GM19463 (cell line): ENCODE measurements at regions not wholly inside any gene's neighbourhood (a gene's known extent, or its start where the extent isn't known, plus 50 kb on each side); places are given as distances from the start of the nearest gene placed in this dataset.

Experiments used
- ATAC-seq: cut with Tn5 transposase; IDR thresholded peaks from one replicate; pipeline ENCODE4 v1.9.1; 2021; ENCODE audit warnings: mild to moderate bottlenecking, moderate library complexity; ENCODE audit not compliant: unreplicated experiment

DNA sequence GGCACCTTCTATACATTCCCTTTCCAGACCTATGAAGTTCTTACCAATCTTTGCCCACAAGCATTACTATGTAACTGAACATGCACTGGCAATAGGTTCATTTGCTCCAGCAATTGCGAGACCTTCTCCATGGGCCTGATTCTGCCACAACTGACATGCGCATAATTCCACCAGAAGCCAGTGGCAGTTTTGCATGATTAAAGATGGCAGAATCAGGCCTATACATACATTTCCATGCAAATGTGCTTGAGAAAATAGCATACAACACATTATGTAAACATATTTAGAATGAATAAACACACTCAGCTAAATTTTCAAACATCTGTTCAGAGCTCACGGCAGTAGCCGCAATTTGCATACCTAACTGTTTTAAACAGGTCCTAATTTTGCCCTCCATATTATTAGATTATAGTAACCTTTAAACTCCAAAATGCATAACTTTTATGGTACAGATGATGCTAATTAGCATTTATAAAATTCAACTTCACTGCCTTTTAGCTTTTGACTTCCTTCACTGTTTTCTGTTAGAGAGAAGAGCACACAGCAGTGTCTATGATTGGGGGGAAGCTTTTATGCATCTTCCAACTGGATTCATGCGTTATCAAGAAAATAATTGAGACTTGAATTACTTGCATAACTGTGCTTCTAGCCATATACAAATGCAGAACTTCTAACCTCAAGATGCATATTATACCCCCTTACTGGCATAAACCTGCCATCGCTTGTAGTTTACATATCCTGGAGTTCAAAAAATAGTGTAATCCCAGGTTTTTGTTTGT lies 155.3 kb upstream of the CDH19 start:
- no peak for ATAC-seq

DNA sequence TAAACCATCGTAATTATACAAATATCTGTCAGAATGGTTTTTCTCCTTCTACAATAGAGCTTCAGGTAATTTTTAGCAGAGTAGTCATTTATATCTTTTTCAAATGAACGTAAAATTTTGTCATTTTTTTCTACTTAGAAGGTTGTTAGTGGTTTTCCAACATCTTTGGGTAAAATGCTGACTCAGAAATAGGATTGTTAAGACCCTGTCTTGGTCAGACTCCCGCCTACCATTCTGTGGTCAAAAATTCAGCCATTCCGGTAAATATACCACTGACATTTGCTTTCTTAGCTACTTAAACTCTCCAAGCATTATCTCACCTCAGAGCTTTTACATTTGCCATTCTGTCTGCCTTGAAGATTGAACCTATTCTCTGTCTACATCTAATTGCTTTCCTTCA lies 154.1 kb upstream of the CDH19 start:
- no peak for ATAC-seq

DNA sequence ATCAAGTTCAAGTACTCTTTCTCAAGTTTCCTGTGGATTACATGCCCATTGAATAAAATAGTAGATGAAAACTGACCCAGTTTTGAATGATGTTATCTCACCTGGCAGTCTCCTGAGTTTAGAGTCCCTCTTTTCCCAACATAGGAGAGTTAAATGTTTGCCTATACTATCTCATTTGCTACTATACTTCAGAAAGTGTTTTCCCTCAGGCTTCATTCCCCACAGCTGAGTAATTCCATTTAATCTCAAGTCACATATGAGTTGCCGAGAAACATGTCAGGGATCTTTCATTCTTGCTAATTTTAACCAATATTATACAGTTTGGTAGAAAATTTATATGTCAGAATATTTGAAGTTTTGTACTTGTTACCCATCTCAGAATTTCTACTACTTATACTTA lies 150.4 kb upstream of the CDH19 start:
- ATAC-seq, result no peak

DNA sequence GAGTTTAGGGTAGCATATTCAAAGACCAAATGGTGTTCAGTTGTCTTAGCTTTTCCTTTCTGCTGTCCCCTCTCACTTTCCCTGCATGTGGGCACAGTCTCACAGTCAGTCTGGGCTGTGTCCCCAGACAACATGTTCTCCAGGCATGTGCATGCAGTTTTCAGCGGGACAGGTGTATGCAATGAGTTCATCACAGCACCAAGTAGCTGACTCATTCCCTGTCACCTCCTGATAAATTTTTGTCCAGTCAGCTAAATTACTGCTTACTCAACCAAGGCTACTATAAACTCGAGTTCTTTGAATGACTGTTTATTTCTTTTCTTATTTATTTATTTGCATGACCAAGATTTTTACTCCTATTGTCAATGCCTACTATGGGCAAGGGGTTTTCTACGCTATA lies 148.8 kb upstream of the CDH19 start:
- no peak for ATAC-seq

DNA sequence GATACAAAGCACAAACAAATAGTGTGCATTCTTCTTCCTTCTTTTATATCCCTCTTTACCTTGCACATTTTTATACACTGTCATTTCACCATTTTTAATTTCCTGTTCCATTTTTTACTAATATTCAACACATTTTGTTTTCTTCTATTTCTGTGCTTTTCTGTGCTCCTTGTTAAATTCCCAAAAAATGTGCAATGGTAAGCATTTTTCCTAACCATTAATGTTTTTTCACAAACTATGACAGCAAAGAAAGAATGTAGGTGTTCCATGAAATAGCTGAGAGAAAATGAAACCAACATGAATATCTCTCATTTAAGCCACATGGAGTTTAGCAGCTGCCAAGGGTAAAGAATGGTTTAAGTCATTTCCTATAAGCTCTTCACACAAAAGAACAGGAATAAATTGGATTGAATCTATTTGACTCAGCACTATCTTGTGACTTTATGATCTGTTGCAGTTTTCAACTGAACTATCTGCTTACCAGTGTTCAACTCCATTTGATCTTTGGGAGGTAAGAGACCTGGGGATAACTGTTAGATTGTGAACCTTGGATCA lies 145.7 kb upstream of the CDH19 start:
- ATAC-seq, result no peak

DNA sequence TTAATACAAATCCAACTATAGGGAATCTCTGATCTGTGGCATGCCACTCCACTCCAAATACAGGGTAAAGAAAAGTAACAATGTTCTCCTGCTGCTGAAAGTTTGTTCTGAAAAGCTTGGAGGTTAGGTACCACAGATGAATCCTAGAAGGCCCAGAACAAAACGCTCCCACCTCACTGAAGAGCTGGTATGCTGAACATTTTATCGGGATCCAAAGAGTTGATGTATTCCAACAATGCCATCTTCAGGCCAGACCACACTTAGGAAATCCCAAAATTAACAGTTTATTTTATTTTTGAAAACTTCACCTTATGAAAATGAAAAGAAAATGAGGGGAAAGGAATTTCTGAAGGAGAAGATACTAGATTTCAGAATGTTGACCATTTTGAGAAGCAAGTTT lies 145.1 kb upstream of the CDH19 start:
- ATAC-seq, result no peak

DNA sequence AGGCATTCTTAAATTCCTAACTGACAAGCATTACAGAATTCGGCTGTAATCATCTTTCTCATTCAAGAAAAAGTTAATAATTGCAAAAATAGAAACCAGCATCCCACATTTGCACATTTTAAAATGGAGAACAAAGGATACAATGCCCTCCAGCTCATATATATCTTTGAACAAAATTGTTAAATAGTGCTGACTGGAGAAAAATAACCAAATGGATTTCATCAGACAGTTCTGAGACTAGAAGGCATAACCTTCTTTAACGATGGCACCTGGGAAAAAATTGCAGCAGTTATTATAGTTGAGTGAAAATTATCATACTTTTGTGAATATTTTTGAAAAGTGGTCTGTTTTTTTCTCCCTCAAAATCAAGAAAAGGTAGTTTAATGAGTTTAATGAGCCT lies 138.9 kb upstream of the CDH19 start:
- ATAC-seq, result no peak

DNA sequence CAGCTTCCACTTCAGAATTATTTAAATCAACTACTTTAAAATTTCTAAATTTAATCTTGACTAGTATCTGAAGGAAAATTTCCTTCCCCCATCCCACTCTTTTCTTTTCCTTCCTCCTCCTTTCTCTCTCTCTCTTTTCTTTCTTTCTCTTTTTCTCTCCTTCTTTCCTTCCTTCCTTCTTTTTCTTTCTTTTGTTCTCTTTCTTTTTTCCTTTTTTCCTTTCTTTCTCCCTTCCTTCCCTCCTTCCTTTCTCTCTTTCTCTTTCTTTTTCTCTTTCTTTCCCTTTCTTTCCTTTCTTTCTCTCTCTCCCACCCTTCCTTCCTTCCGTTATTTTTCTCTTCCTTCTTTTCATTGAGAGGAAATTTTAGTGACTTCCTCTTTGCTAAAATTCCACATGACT lies 132.0 kb upstream of the CDH19 start:
- no peak for ATAC-seq

DNA sequence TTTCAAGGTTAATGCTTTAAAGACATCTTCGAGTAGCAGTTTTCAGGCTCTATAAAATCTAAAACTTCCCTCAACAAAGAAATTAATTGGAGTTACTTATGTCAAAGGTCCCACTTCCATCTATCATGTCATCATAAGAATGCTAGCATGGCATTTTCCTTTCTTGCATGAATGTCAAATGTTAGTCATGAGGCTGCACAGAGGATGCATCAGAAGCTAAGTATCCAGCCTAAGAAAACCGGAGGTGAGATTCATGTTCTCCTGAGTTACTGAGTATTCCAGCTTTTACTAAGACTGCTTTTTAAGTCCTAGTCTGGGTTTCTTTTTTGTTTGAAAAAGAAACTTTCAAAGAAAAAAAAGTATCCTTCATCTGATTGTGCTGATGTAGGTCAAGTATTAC lies 130.6 kb upstream of the CDH19 start:
- no peak for ATAC-seq

DNA sequence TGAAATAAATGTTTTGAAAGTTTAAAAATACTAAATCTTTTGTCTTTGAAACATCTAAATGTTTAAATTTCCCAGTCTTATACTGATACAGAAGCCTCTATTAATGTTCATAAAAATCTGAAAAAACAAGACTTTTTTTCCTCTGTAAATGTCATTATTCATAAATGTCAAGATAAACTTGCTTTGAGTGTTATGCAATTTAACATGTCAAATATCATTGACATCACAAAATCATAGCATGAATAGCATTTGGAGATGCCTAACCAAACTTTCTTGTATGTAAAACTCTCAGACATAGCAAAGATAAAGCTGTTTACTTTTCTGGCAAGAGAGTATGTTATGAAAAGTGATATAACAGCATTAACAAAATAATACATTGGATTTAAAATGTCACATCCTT lies 128.0 kb upstream of the CDH19 start:
- no peak for ATAC-seq

DNA sequence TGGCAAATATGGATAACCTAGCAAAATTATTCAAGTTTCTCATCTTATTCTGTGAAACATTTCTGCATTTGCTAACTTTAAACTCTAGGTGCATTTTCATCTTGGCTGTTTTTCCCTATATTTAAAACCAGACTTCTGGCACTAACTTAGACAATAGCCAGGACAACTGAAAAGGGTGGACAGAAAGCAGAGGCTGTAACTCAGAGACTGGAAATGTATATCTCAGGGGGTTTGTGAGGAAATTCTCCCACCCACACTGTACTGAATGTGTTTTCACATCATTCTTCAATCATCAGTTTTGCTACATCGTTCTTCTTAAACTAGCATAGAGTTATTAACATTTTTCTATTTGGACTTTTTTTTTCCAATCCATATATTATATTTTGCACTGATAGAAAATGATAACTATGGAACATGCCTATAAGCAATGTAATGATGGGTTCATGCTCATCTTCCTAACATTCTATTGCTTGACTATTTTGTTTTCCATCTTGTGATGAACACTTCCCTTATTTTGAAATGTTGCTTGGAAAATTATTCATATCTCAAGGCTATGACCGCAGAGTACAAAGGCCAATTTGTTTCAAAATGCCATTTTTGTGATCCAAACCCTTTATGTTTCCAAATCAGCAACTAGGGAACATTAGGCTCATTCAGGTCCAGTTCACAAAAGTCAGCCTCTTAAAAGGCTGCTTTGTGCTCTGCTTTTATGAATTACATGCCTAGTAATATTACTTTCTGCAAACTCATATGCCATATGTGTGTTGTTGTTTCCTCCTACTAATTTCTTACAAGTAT lies 125.8 kb upstream of the CDH19 start:
- no peak for ATAC-seq

DNA sequence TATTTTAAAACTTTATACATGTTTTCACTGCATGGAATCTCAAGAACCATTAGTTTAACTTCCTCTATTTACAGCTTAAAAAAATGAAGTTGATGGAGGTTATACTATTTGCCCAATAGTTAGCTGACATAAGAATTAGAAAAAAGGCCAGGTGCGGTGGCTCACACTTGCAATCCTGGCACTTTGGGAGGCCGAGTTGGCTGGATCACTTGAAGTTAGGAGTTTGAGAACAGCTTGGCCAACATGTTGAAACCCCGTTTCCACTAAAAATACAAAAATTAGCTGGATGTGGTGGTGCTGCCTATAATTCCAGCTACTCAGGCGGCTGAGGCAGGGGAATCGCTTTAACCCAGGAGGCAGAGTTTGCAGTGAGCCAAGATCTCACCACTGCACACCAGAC lies 125.1 kb upstream of the CDH19 start:
- ATAC-seq, result no peak

DNA sequence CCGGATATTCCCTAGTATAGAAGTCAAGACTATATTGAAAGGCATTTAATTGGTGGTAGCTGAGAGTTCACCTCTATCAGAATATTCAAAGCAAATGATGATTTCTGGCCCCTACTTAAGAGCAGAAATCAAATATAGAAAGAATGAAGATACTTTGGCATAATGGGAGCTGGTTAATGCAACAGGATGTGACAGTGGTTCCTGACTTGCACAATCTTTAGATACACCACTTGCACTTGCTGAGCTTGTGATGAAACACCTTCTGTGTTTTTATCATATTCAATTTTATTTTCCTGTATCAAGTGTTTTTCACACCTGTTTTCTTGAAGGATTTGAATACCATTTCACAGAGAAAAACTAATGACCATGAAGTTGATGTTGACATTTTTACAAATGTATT lies 124.1 kb upstream of the CDH19 start:
- ATAC-seq, result no peak

DNA sequence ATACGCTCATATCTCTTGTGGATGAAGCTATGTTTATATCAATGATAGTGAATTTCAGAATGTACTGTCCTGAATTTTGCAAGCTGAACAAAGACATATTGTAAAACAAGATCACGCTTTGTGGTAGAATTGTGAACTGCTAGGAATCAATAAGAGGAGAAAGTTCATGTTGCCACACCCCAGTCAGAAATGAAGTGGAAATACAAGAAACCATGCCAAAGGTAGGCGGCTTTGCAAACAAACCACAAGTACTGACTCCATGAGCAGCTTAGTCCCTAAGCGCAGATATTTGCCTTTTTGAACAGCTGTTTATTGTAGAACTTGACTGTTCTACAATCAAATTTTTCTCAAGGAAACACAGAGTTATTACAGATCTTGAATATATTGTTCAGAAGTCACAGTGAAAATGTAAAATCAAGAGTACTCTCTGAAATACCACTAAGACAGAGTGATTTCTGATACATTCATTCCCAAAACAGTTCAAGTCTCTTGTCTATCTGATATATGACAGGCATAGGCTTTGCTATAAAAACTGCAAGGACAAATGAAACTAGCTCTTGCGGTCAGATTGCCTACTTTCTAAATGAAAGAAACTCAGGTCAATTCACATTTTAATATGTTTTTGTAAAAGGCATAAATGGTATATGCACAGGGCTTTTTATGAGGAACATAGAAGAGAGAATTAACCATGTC lies 120.9 kb upstream of the CDH19 start:
- no peak for ATAC-seq

DNA sequence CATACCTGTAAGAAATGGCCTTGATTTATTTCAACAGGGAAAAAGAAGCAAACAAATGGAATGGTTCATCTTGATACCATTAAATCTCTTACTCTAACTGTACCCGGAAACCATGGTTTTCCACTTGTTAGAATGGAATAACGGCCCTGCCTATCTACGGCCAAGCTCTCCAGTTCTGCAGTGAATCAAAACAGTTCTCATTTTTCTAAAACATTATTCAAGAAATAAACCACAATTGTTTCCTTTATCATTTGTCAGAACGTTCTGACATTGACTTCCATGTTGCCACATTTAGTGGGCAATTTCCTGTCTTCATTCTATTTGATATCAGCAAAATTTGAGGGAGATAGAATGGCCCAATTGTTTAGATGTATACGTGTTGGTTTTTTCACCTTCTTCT lies 118.8 kb upstream of the CDH19 start:
- no peak for ATAC-seq

DNA sequence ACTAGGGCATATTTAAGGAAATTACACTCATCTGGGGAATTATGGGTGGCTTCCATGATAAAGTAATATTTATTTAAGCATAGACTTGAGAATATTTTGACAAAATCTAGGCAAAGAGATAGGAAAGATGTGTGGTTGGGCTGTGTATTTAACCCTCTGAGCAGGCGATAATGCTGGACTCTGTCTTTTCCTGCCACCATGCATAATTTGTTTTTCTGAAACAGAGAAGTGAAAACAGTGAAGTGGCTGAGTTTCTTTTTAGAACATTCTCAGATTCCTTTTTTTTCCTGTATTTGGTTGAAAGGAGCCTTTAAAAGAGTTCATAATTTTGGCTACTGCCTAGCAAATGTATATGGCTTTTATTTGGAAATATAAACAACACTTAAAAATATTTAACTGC lies 104.8 kb upstream of the CDH19 start:
- no peak for ATAC-seq

DNA sequence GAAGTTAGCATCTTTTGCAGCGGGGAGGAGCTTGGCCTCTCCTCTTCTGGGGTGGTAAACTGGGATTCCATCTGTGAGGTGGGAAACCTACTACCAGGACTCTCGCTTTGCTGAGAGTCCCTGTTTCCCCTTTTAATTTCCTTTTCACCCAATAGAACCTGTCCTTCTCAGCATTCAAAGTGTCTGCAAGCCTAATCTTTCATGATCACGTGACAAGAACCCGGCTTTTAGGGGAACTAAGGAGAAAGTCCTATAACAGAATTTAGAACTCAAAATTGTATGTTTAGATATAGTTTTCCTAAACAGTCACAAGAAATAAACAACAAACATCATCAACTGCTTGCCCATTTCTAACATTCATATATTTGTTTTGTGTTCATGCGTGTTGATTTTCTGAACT lies 103.6 kb upstream of the CDH19 start:
- no peak for ATAC-seq

DNA sequence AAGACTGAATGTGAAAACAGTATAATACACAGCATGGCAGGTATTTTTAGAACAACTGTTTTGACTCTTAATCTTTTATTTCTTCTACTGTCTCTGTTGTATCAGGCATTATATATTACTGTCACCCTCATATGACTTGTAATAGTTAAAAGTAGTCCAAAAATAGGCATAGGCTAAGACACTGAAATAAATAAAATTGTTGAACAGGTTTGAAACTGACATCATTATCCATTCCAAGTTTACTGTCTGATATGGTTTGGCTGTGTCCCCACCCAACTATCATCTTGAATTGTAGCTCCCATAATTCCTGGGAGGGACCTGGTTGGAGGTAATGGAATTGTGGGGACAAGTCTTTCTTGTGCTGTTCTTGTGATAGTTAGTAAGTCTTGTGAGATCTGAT lies 91.4 kb upstream of the CDH19 start:
- no peak for ATAC-seq

DNA sequence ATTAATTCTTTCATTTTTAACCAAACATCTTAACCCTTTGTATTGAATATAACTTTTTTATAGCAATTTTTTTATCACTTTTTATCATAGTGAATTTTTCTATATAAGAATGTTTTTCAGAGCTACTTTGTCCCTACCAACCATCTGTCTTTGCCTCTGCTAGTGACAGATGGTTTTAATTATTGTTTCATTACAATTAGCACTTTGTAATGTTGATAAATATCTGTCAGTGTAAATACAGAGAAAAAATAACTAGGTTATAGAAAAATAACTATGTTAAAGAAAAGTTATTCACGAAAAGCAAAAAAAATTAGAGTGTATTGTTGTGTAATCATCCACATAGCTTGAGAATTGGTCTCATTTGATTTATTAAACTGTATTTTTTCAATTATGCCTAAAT lies 91.0 kb upstream of the CDH19 start:
- ATAC-seq, result no peak

DNA sequence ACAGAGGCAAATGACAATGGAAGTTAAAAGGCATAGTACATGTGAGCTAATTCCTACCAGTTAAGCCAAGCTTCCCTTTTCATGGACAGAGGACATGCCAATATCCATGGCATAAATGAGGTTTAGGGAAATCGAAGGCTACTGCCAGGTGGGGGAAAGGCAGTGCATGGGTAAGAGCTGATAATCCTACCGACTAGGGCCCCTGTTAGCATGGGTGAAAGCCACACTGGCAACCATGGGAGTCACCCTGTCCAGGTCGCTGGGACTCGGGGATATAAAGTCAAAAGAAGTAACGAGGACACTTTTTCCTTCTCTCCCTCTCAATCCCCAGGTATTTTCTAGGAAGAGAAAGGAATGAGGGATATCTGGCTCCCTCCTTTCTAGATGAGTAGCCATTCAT lies 83.7 kb upstream of the CDH19 start:
- ATAC-seq, result no peak

DNA sequence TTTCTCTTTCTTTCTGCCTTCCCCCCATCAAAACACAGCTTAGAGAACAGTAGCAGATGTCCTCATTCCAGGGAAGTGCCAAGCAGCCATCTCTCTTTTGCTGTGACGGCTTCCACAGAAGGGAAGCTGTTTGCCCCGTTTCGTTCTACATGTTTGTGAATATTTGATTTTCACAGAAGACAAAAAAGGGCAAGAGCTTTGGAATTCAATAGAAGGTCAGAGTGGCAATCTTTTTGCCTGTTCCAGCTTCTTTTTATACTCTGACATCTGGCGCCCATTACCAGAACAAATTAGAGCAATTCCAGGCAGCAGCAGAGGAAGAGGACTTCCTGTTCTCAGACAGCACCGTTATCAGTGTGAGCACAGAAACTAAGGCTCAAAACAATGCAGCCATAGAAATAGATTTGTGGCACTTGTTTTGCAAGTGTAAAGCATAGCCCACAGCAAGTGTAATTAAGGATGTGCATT lies 79.0 kb upstream of the CDH19 start:
- no peak for ATAC-seq

DNA sequence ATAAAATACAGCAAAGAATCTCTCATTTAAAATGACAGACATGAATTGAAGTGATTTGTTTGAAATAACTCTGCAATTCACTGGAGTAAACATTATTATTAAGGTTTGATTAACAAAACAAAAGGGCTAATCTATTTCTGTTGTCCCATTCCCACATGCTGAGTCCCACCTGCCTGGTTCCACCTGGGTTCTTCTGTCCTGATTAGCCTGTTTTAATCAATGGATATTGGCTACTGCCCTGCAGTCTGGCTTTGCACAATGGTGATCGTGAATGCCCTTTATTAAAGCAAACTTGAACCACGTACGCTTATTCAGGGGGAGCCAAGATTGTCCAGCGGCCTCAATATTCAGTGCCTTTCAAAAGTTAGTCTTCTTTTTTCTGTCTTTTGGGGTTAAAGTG lies 72.8 kb upstream of the CDH19 start:
- no peak for ATAC-seq
